GM23338 (cell line): ENCODE measurements at regions not wholly inside any gene's neighbourhood (a gene's known extent, or its start where the extent isn't known, plus 50 kb on each side); places are given as distances from the start of the nearest gene placed in this dataset.

ENCODE experiments used
- ATAC-seq: fragments of 200-7000 bp; cut with Tn5 transposase; 3 replicates; pipeline ENCODE4 v1.9.1; 2020
- DNase-seq: peaks from one replicate; pipeline ENCODE4 v3.0.0-alpha.2; 2015; ENCODE audit warnings: low spot score
- H2AFZ ChIP-seq: fragments of 200-600 bp; sonication (generic); 2 replicates; pipeline ENCODE4 v1.8.0; 2016; ENCODE audit warnings: antibody characterized with exemption, mild to moderate bottlenecking, moderate library complexity
- H3F3A ChIP-seq: fragments of 200-600 bp; sonication (generic); replicated peaks from 2 replicates; pipeline ENCODE4 v1.8.0; 2017; ENCODE audit warnings: antibody characterized with exemption, mixed run types, low read depth
- H3K27ac ChIP-seq: fragments of 200-600 bp; sonication (generic); 2 replicates; pipeline ENCODE4 v1.6.1; 2016; ENCODE audit warnings: low read depth
- H3K27me3 ChIP-seq: fragments of 200-600 bp; sonication (generic); 2 replicates; pipeline ENCODE4 v1.8.0; 2016; ENCODE audit warnings: mild to moderate bottlenecking, mixed run types, moderate library complexity; ENCODE audit not compliant: insufficient read depth
- H3K36me3 ChIP-seq: fragments of 200-600 bp; sonication (generic); 2 replicates; pipeline ENCODE4 v1.8.0; 2016; ENCODE audit warnings: mild to moderate bottlenecking; ENCODE audit not compliant: insufficient read depth
- H3K4me1 ChIP-seq: fragments of 200-600 bp; sonication (generic); 2 replicates; pipeline ENCODE4 v1.8.0; 2016; ENCODE audit warnings: mild to moderate bottlenecking, moderate library complexity; ENCODE audit not compliant: insufficient read depth
- H3K4me2 ChIP-seq: fragments of 200-600 bp; sonication (generic); 2 replicates; pipeline ENCODE4 v1.7.1; 2017; ENCODE audit warnings: mixed run types
- H3K4me3 ChIP-seq: fragments of 200-600 bp; sonication (generic); 2 replicates; pipeline ENCODE4 v1.6.1; 2016; ENCODE audit warnings: mixed run types
- H3K79me2 ChIP-seq: fragments of 200-600 bp; sonication (generic); replicated peaks from 2 replicates; pipeline ENCODE4 v1.8.0; 2017; ENCODE audit warnings: mild to moderate bottlenecking; ENCODE audit not compliant: insufficient read depth
- H3K9me2 ChIP-seq: fragments of 200-600 bp; sonication (generic); 2 replicates; pipeline ENCODE4 v1.8.0; 2017; ENCODE audit not compliant: insufficient read depth
- H4K20me1 ChIP-seq: fragments of 200-600 bp; sonication (generic); replicated peaks from 2 replicates; pipeline ENCODE4 v1.8.0; 2017; ENCODE audit warnings: mild to moderate bottlenecking; ENCODE audit not compliant: insufficient read depth
- H3K27ac Mint-ChIP-seq: 2 replicates; pipeline ENCODE4 v1.8.0; 2020; ENCODE audit warnings: inconsistent platforms, mild to moderate bottlenecking, moderate library complexity, mixed read lengths
- H3K27me3 Mint-ChIP-seq: 3 replicates; pipeline ENCODE4 v1.8.0; 2022; ENCODE audit warnings: low read depth, mild to moderate bottlenecking, moderate library complexity, mixed read lengths, inconsistent platforms; ENCODE audit not compliant: insufficient read depth, poor library complexity
- H3K36me3 Mint-ChIP-seq: 3 replicates; pipeline ENCODE4 v1.8.0; 2021; ENCODE audit warnings: low read depth, mild to moderate bottlenecking, inconsistent platforms, moderate library complexity, mixed read lengths
- H3K4me1 Mint-ChIP-seq: 3 replicates; pipeline ENCODE4 v1.8.0; 2020; ENCODE audit warnings: mild to moderate bottlenecking, inconsistent platforms, mixed read lengths
- H3K4me3 Mint-ChIP-seq: 3 replicates; pipeline ENCODE4 v1.8.0; 2021; ENCODE audit warnings: moderate library complexity, mild to moderate bottlenecking, inconsistent platforms, mixed read lengths
- H3K9me3 Mint-ChIP-seq: 3 replicates; pipeline ENCODE4 v1.8.0; 2020; ENCODE audit warnings: moderate library complexity, mild to moderate bottlenecking, inconsistent platforms, mixed read lengths
- CREB1 ChIP-seq: fragments of 250-450 bp; sonication (Bioruptor Pico); IDR thresholded peaks from 2 replicates; pipeline ENCODE4 v1.5.0; 2020; ENCODE audit warnings: low read depth, mild to moderate bottlenecking, moderate library complexity
- CTCF ChIP-seq, 2 experiments: fragments of 200-600 bp in 1 of 2; sonication (generic) in 1 of 2; conservative IDR thresholded peaks; 2 replicates each; pipeline versions ENCODE4 v1.5.1 to v1.6.1; 2016 to 2017; ENCODE audit warnings: antibody characterized with exemption in 2 of 2, low read depth in 2 of 2, mild to moderate bottlenecking in 2 of 2, moderate library complexity in 1 of 2
- EZH2 ChIP-seq: fragments of 200-600 bp; sonication (generic); IDR thresholded peaks from one replicate; pipeline ENCODE4 v1.8.0; 2017; ENCODE audit warnings: antibody characterized with exemption, mild to moderate bottlenecking, low read depth; ENCODE audit not compliant: unreplicated experiment
- JUNB ChIP-seq: IDR thresholded peaks from one replicate; pipeline ENCODE4 v1.6.1; 2016; ENCODE audit warnings: antibody characterized with exemption; ENCODE audit not compliant: unreplicated experiment
- NANOG ChIP-seq: IDR thresholded peaks from 2 replicates; pipeline ENCODE4 v1.6.1; 2016; ENCODE audit warnings: antibody characterized with exemption, borderline replicate concordance
- POLR2AphosphoS5 ChIP-seq: IDR thresholded peaks from 2 replicates; pipeline ENCODE4 v1.6.1; 2016; ENCODE audit warnings: antibody characterized with exemption, low read depth
- REST ChIP-seq: IDR thresholded peaks from one replicate; pipeline ENCODE4 v1.6.1; 2018; ENCODE audit warnings: antibody characterized with exemption; ENCODE audit not compliant: unreplicated experiment
- STAT1 ChIP-seq: IDR thresholded peaks from one replicate; pipeline ENCODE4 v1.6.1; 2016; ENCODE audit warnings: antibody characterized with exemption; ENCODE audit not compliant: unreplicated experiment
- ZNF114 ChIP-seq: fragments of 250-450 bp; sonication (Bioruptor Pico); IDR thresholded peaks from 2 replicates; pipeline ENCODE4 v1.5.0; 2020; ENCODE audit warnings: mild to moderate bottlenecking, moderate library complexity
- ZNF331 ChIP-seq: fragments of 250-450 bp; sonication (Bioruptor Pico); IDR thresholded peaks from 2 replicates; pipeline ENCODE4 v1.5.0; 2020; ENCODE audit warnings: low read depth, mild to moderate bottlenecking, moderate library complexity
- ZNF462 ChIP-seq: fragments of 250-450 bp; sonication (Bioruptor Pico); IDR thresholded peaks from 2 replicates; pipeline ENCODE4 v1.5.0; 2020; ENCODE audit warnings: mild to moderate bottlenecking, moderate library complexity

GRCh38 chr6:103264020-103264419 lies 1595.7 kb downstream of the HACE1 start (continued):
- TF ChIP-seq CTCF (conservative IDR thresholded peaks at IDR 0.05; ENCODE audit: low read depth in 2 of 2) (no peak), JUNB (no peak), ZNF331 (no peak)

- Histone ChIP-seq H3K79me2 (no peaks in the 10 kb centered on the region), H3F3A (no peaks in the 10 kb centered on the region), H3K27me3 (no peaks in the 10 kb centered on the region), H2AFZ (no peak overlapping the region), H3K9me2 (no peaks in the 10 kb centered on the region), H3K27ac (no peak overlapping the region), H4K20me1 (no peaks in the 10 kb centered on the region), H3K4me3 (no peak overlapping the region), H3K4me1 (no peaks in the 10 kb centered on the region), H3K36me3 (no peaks in the 10 kb centered on the region), H3K4me2 (no peak overlapping the region)
- no peak for ATAC-seq
- Mint-ChIP-seq H3K36me3 (no peaks in the 10 kb centered on the region; the same call in 2 of the 3 replicates), H3K27me3 (no peaks in the 10 kb centered on the region), H3K9me3 (peaks cover 2% of the 10 kb centered on the region; the same call in 1 of the 3 replicates), H3K27ac (no peak overlapping the region), H3K4me1 (no peaks in the 10 kb centered on the region), H3K4me3 (no peak overlapping the region)
- TF ChIP-seq STAT1 (no peak), CREB1 (CRISPR knock-in tag) (no peak), JUNB (no peak), ZNF331 (no peak), EZH2 (no peak), ZNF462 (CRISPR knock-in tag) (no peak), CTCF (conservative IDR thresholded peaks at IDR 0.05; ENCODE audit: low read depth in 2 of 2) (no peak), NANOG (no peak), POLR2AphosphoS5 (no peak), REST (no peak), ZNF114 (CRISPR knock-in tag) (no peak)
- DNase-seq: no peak
These were observed 1604.6 kb downstream of the HACE1 start for GRCh38 chr6:103255132-103255531.
